Forelimb muscle (tissue), 1 donor: ENCODE measurements at regions not wholly inside any gene's neighbourhood (a gene's known extent, or its start where the extent isn't known, plus 50 kb on each side); places are given as distances from the start of the nearest gene placed in this dataset.

Experiments used
- DNase-seq: peaks from one replicate; pipeline ENCODE4 v3.0.0-alpha.2; 2013; ENCODE audit warnings: low read depth

DNA sequence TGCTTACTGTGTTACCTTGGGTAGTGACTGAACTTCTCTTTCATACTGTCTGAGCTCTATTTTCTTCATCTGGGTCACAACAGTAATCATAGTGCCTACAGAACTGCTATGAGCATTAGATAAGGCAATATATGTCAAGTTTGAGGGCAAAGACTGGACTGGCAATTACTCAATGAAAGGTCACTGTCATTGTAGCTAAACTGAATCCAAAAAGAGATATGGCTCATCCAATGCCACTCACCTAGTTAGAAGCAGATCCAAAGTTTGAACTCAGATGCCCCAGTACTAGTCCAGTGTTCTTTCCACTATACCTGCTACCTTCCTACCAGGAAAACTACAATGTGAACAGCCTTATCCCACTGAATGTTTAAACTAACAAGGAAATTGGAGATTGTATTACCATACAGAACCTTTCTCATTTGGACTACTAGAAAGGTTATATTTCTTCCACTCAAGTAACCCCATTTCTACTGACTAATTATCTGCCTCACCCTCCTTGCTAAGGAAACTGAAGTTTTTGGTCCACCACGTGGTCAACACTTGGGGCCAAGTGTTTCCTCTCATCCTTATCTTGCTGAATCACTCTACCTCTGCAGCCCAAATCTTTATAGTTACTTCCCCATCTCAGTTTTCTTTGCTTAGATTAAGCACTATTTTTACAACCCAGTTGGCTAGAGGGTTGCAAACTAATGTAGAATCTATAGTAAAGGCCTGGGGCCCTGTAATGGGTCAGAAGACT, 202.3 kb upstream of the LPP start:
- DNase-seq, result no peak

DNA sequence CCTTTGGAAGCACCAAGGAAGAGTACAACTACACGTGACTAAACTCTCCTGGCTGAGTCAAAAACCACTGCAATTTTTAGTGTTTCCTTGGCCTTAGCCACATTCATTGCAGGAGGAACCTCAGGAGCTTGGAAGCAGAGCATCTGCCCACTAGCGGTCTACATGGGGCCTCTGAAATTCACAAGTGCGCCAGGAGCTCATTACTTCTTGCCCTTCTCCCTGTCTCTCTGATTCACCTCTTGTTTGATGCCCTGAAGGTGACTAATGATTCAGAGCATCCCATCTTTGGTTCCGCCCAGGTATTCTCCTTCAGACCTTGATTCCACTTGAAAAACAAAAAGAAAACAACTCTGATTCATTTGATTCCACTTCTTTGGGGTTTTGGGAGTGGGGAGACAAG, 201.1 kb upstream of the LPP start:
- no peak for DNase-seq

DNA sequence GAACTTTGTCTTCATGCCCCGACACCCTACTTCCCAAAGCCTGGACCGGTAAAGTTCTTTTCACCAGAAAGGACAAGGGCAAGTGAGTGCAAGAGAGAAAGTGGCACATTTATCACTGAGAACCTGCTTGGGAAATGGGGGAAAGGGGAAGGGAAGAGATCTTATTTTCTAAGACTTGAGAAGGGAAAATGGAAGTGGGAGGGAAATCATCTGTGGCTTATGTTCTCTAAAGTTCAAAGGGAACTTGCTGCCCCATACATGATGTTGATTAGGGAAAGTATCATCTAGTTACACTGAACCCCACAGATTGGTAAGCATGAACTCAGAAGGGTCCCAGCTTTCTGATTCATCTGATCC, 199.5 kb upstream of the LPP start:
- DNase-seq, result no peak

DNA sequence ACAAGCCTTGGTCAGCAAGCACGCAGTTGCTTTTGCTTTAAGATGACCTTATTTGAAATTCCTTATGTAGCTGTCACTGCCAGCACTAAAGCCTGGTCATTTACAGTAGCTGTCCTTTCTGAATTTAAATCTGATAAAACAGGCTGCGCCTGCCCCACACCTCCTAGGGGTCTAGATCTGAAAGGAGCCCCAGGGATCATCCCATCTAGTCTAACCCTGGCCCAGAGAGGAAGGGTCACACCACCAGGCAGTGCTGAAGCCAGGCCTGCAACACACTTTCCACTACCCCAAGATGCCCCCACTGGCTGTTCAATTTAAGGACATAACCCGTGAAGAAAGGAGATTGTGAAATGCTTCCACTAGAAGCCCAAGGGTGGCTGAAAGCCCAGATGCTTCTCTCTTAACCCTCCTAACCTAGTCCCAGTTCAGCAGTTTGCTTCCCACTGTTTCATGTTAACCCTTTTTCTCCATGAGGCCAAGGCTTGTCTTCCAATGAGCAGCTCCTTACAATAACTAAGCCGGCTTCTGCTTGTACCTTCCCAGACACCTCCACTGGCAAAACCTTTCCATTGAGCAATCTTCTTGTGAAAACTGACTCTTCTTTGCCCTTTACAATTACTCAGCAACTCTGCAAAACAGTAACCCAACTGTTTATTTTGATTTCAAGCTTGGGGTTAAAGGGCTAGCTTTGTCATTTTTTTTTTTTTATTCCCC, 198.9 kb upstream of the LPP start:
- no peak for DNase-seq

- no peak for DNase-seq
Observed at GRCh38 chr3:187955587-187955952, 198.4 kb upstream of the LPP start.

- no peak for DNase-seq
Observed at GRCh38 chr3:187957165-187957581, 196.8 kb upstream of the LPP start.

DNA sequence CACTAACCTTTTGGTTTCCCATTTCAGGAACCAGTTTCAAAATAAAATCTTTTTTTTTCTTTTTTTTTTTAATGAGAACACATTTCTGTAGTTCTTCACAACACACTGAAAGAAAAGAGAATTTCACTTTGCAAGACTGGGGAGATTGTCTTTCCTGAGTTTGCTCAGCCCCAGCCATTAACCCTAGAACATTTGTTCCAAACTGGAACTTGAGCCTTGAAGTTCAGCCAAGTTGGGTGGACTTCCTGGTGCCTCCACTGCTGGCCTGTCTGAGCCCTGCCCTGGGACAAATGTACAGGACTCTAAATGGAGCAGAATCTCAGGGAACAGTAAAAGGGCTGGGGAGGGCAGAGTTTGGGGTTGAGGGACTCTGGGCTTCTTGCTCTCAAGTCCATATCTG, 196.4 kb upstream of the LPP start:
- no peak for DNase-seq

DNA sequence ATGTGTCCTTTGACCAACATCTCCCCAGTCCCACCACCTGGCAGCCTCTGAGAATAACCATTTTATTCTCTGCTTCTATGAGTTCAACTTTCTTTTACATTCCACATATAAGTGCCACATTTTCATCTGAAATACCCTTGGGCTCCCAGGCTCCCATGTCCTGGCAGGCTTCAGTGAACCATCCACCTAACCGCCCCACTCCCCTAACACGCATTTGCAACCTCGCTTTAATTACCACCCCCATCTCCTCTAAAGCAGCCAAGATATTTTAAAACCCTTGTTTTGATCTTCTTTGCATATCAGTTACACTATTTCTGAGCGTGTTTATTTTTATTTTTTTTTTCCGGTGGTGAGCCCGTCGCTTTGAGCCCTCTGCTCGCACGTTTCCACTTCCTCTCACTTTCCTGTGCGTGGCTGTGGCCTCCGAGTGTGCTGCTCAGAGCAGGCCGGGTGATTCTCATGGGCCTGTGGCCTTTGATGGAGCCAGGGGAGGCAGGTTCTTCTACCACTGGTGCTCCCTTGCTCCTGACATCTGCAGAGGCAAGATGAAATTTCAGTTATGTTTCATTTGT, 195.4 kb upstream of the LPP start:
- no peak for DNase-seq

GRCh38 chr3:187960820-187961219, 193.1 kb upstream of the LPP start:
- no peak for DNase-seq

DNA sequence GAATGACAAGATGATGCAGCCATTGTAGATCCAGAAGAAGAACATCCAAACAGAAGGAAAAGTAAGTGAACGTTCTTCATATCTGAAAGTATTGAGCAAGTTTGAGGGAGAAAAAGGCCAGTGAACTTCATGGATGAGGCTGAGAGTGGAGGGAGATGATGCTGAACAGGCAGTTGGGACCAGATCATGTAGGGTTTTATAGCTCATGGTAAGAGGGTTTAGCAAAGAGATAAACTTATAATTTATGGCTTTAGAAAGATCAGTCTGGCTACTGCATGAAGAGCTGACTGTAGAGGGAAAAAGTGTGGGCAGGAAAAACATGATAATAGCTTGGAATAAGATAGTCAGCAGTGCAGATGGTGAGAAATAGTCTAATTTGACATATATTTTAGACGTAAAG, 192.6 kb upstream of the LPP start:
- DNase-seq, result no peak

GRCh38 chr3:187963003-187963676, 190.8 kb upstream of the LPP start:
- DNase-seq, result no peak

DNA sequence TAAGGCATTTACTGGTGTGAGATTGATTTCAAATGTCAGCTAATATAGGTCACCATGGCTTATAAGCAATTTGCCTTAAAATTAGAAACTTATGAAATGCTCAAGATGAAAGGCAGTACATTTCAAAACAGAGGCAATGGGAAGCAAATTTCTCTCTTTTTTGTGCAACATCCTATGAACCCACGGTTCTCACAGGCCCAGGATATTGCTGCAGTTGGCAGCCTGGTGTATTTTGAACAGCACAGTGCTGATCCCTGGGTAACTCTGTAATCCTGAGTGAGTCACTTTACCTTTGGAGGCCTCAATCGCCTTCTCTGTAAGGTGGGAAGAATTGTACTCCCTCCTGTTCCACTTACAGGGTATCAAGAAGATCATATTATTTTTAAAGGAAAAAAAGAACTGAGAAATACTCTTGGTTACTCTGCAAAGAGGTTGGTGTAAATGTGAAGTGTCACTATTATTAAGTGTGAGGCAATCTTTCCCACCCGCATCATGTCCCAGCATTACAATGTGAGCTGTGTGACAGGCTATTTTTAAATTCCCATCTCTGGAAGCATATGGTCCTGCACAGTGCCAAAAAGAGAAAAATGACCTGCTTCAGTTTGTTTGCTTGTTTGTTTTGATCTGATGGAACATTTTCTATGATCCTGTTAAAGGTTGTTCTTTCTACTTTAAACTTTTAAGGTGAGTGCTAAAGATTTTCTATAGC, 190.1 kb upstream of the LPP start:
- DNase-seq, result no peak

- no peak for DNase-seq
Observed at GRCh38 chr3:187964760-187965159, 189.2 kb upstream of the LPP start.

GRCh38 chr3:187966096-187966495, 187.9 kb upstream of the LPP start:
- DNase-seq, result no peak

DNA sequence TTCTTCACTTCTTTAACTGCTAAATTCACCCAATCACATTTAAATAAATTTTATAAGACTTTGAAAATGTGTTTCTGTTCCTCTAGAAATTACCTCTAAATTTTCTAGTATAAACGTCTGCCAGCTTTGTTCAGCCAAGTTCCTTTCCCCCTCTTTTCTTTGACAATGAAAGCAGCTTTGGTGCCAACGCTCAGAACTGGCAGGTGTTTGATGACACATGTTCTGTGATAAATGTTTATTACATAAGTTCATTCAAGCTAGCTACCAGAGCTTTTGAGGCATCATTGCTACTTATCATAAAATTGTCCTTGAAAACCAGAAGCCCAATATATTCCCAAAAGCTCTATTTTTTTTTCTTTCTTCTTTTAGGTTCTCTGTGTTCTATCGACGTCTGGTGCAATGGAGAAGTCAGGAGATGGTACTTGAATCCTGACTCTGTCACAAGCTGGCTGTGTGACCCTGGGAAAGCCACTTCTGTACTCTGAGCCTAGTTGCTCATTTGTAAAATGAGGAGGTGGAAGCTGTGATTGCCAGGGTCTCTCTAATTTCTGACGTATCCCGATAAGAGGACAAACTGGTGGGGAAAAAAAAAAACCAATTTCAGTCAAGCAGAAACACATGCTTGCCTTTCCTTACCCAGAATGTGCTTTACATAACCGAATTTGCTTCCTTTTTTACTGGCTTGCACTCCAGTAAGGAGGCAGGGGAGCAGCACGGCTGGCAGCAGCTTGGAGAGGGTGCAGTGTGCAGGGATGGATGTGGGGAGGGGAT, 187.1 kb upstream of the LPP start:
- DNase-seq, result no peak

DNA sequence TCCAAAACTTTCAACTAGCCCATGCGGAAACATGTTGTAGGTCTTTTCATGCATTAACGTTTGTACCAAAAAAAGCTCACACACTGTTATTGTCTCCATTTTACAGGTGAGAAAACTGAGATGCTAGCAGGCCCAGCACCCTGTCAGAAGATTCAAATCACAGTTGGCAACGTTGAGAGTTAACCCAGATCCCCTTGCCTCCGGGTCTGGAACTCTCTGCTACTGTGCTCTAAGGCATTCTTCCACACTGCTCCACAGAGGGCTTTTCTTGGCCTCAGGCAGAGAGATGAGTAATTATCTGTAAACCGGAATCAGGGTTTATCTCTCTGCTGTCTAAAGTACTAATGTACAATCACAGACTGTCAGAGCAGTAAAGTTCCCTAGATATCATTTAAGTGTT, 186.0 kb upstream of the LPP start:
- DNase-seq, result no peak

DNA sequence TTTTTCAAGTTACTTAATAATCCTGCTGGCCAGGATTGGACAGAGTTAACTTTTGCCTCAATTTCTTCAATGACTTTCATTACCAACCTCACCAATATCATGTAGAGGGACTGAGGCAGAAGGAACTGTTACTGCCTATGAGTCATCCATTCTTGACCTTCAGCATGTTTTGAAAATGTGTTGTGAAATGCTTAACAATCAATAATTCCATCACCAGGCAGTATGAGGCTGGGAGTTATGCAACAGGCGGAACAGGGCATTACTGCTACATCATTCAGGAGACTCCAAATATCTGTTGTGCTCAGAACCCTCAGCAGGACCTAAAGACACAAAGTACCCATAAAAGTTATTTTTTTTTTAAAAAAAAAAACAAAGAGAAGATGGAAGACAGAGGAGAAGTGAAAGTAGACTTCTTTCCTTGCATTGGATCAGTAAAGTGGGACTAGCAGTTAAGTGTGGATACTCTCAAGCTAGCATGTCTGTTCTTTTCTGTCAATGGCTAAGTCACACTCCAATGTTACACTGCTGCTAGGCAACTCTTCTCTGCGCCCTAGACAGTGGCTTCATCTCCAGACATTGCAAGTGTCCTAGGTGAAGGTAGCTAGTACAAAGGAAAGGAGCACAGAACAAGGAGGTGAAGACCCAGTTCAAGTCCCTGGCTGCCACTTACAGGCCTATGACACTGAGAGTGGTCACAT, 184.9 kb upstream of the LPP start:
- no peak for DNase-seq

DNA sequence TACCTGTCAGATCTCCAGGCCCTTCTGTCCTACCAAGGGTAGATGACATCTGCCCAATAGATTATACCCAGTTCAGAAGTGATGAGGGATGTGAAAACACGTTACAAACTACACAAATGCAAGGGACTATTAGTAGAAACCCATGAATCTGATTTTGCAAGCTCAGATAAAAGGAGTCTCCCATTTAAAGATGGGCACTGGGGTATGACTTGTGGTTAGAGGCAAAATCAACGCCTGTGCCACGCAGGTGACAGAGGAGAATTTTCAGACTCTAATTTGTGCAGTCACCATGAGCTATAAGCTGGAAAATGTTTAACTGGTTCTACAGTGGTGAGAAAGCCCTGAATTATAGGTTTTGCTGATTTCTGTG, 184.4 kb upstream of the LPP start:
- no peak for DNase-seq

GRCh38 chr3:187970106-187970505, 183.9 kb upstream of the LPP start:
- DNase-seq, result no peak

GRCh38 chr3:187971629-187972028, 182.3 kb upstream of the LPP start:
- no peak for DNase-seq

- no peak for DNase-seq
Observed at GRCh38 chr3:187972454-187972853, 181.5 kb upstream of the LPP start.
